IMR-90 (cell line): ENCODE measurements at regions not wholly inside any gene's neighbourhood (a gene's known extent, or its start where the extent isn't known, plus 50 kb on each side); places are given as distances from the start of the nearest gene placed in this dataset.

Source experiments
- ATAC-seq: fragments of 200-7000 bp; cut with Tn5 transposase; 2 replicates; pipeline ENCODE4 v1.9.1; 2020; ENCODE audit warnings: low read depth, mild to moderate bottlenecking, moderate library complexity
- BruUV-seq: library from RNA; stranded (reverse); fragments of 400-500 nt; replicated peaks from 2 replicates; lab custom pipeline; 2021; lab: Mats Ljungman, UMichigan
- CTCF ChIA-PET: fragments of 300-600 bp; formaldehyde crosslinking; extraction: SDS; loops from one replicate; lab custom pipeline; 2021; ENCODE audit warnings: antibody characterized with exemption; lab: Yijun Ruan, JAX
- POLR2A ChIA-PET: fragments of 300-600 bp; sonication (Branson Sonifier 250); formaldehyde crosslinking; loops from one replicate; lab custom pipeline; 2022; ENCODE audit warnings: antibody characterized with exemption; ENCODE audit not compliant: unreplicated experiment; lab: Charles Lee
- DNase-seq: peaks from one replicate; pipeline ENCODE4 v3.0.0; 2013
- H2AFZ ChIP-seq: replicated peaks from 2 replicates; pipeline ENCODE3; 2013; ENCODE audit warnings: low read length, mild to moderate bottlenecking; ENCODE audit not compliant: poor library complexity
- H2AK5ac ChIP-seq: 2 replicates; pipeline ENCODE4 v1.6.1; 2013; ENCODE audit warnings: low read depth, low read length, inconsistent platforms
- H2AK9ac ChIP-seq: replicated peaks from 2 replicates; pipeline ENCODE3; 2013; ENCODE audit warnings: mild to moderate bottlenecking, low read depth, low read length, moderate library complexity; ENCODE audit not compliant: poor library complexity
- H2BK120ac ChIP-seq: 2 replicates; pipeline ENCODE4 v1.6.1; 2013; ENCODE audit warnings: low read depth, low read length, inconsistent platforms
- H2BK15ac ChIP-seq: 3 replicates; pipeline ENCODE4 v1.6.1; 2013; ENCODE audit warnings: low read depth, low read length, inconsistent platforms
- H2BK20ac ChIP-seq: 2 replicates; pipeline ENCODE4 v1.6.1; 2013; ENCODE audit warnings: low read depth, mild to moderate bottlenecking, inconsistent platforms, low read length, moderate library complexity
- H2BK5ac ChIP-seq: 2 replicates; pipeline ENCODE4 v1.6.1; 2013; ENCODE audit warnings: mild to moderate bottlenecking, low read depth, low read length, inconsistent platforms; ENCODE audit not compliant: poor library complexity, severe bottlenecking
- H3K14ac ChIP-seq: replicated peaks from 2 replicates; pipeline ENCODE4 v1.6.1; 2013; ENCODE audit warnings: low read depth, low read length, inconsistent platforms
- H3K18ac ChIP-seq: 2 replicates; pipeline ENCODE4 v1.6.1; 2013; ENCODE audit warnings: low read depth, low read length, control low read depth
- H3K23ac ChIP-seq: 2 replicates; pipeline ENCODE4 v1.6.1; 2013; ENCODE audit warnings: low read depth, low read length, inconsistent platforms
- H3K27ac ChIP-seq: 2 replicates; pipeline ENCODE4 v1.5.1; 2013; ENCODE audit warnings: mild to moderate bottlenecking, control low read depth, low read length; ENCODE audit not compliant: insufficient read depth
- H3K27me3 ChIP-seq: 2 replicates; pipeline ENCODE4 v1.6.1; 2013; ENCODE audit warnings: low read length; ENCODE audit not compliant: control insufficient read depth, insufficient read depth
- H3K36me3 ChIP-seq: 2 replicates; pipeline ENCODE4 v1.6.1; 2013; ENCODE audit warnings: low read length, mixed read lengths; ENCODE audit not compliant: control insufficient read depth, insufficient read depth
- H3K4ac ChIP-seq: 2 replicates; pipeline ENCODE4 v1.6.1; 2013; ENCODE audit warnings: low read depth, low read length, inconsistent platforms
- H3K4me1 ChIP-seq: 2 replicates; pipeline ENCODE4 v1.6.1; 2013; ENCODE audit warnings: low read length, mixed read lengths; ENCODE audit not compliant: control insufficient read depth, insufficient read depth
- H3K4me2 ChIP-seq: 2 replicates; pipeline ENCODE4 v1.6.1; 2013; ENCODE audit warnings: low read depth, mild to moderate bottlenecking, control low read depth, low read length, moderate library complexity
- H3K4me3 ChIP-seq: 2 replicates; pipeline ENCODE4 v1.5.1; 2013; ENCODE audit warnings: low read depth, mild to moderate bottlenecking, control low read depth, low read length, moderate library complexity; ENCODE audit not compliant: insufficient read depth
- H3K56ac ChIP-seq: 2 replicates; pipeline ENCODE4 v1.6.1; 2013; ENCODE audit warnings: low read length, inconsistent platforms; ENCODE audit not compliant: insufficient read depth; ENCODE audit errors: extremely low read depth
- H3K79me1 ChIP-seq, 2 experiments: 2 replicates each; pipeline ENCODE4 v1.6.1; 2013; ENCODE audit warnings: low read length in 2 of 2, inconsistent platforms in 1 of 2, low read depth in 1 of 2
- H3K9ac ChIP-seq: 2 replicates; pipeline ENCODE4 v1.6.1; 2013; ENCODE audit warnings: low read depth, low read length, control low read depth
- H3K9me1 ChIP-seq: 2 replicates; pipeline ENCODE4 v1.6.1; 2013; ENCODE audit warnings: low read length, inconsistent platforms; ENCODE audit not compliant: insufficient read depth
- H3K9me3 ChIP-seq: 2 replicates; pipeline ENCODE4 v1.6.1; 2013; ENCODE audit warnings: low read length; ENCODE audit not compliant: control insufficient read depth, insufficient read depth
- H4K20me1 ChIP-seq: 2 replicates; pipeline ENCODE4 v1.6.1; 2013; ENCODE audit warnings: low read length, inconsistent platforms; ENCODE audit not compliant: insufficient read depth
- H4K5ac ChIP-seq: 2 replicates; pipeline ENCODE4 v1.6.1; 2013; ENCODE audit warnings: mild to moderate bottlenecking, low read depth, low read length, control low read depth
- H4K8ac ChIP-seq, 2 experiments: 2 replicates each; pipeline ENCODE4 v1.6.1; 2013; ENCODE audit warnings: low read depth in 2 of 2, low read length in 2 of 2, control low read depth in 1 of 2, inconsistent platforms in 1 of 2
- H4K91ac ChIP-seq: 2 replicates; pipeline ENCODE4 v1.6.1; 2013; ENCODE audit warnings: low read depth, low read length, inconsistent platforms; ENCODE audit not compliant: insufficient read depth
- BHLHE40 ChIP-seq: fragments of 150-350 bp; IDR thresholded peaks from 2 replicates; pipeline ENCODE4 v1.6.1; 2016; ENCODE audit warnings: mild to moderate bottlenecking, low read depth, low read length
- CHD1 ChIP-seq: IDR thresholded peaks from 2 replicates; pipeline ENCODE4 v1.6.1; 2012; ENCODE audit warnings: low read depth, low read length, improper control_type of control experiment
- FOS ChIP-seq: fragments of 150-350 bp; IDR thresholded peaks from 2 replicates; pipeline ENCODE4 v1.6.1; 2016; ENCODE audit warnings: low read depth, low read length
- MAFK ChIP-seq: IDR thresholded peaks from 2 replicates; pipeline ENCODE4 v1.6.1; 2012; ENCODE audit warnings: low read depth, low read length, improper control_type of control experiment
- MAZ ChIP-seq: IDR thresholded peaks from 2 replicates; pipeline ENCODE4 v1.6.1; 2012; ENCODE audit warnings: low read depth, mild to moderate bottlenecking, low read length, improper control_type of control experiment, moderate library complexity, borderline replicate concordance
- MXI1 ChIP-seq: IDR thresholded peaks from 2 replicates; pipeline ENCODE4 v1.6.1; 2012; ENCODE audit warnings: low read depth, mild to moderate bottlenecking, low read length, moderate library complexity, borderline replicate concordance
- NFE2L2 ChIP-seq: fragments of 150-350 bp; IDR thresholded peaks from 2 replicates; pipeline ENCODE4 v1.6.1; 2016; ENCODE audit warnings: low read depth, mild to moderate bottlenecking, low read length
- POLR2A ChIP-seq: IDR thresholded peaks from 2 replicates; pipeline ENCODE4 v1.6.1; 2012; ENCODE audit warnings: mild to moderate bottlenecking, low read depth, low read length
- RAD21 ChIP-seq: IDR thresholded peaks from 2 replicates; pipeline ENCODE4 v1.6.1; 2012; ENCODE audit warnings: low read length, improper control_type of control experiment
- RCOR1 ChIP-seq: IDR thresholded peaks from 2 replicates; pipeline ENCODE4 v1.6.1; 2012; ENCODE audit warnings: mild to moderate bottlenecking, low read length, improper control_type of control experiment; ENCODE audit not compliant: insufficient replicate concordance
- SMC3 ChIP-seq: fragments of 150-350 bp; IDR thresholded peaks from 2 replicates; pipeline ENCODE4 v1.6.1; 2016; ENCODE audit warnings: low read depth, mild to moderate bottlenecking, antibody characterized with exemption, low read length, moderate library complexity
- WGBS, 2 experiments: methylation state at CpG; one replicate each; pipeline versions ENCODE4 v1.1.5 to v1.1.7; 2013; ENCODE audit warnings: missing lambda C conversion rate in 2 of 2; ENCODE audit not compliant: insufficient read length in 1 of 2; ENCODE audit errors: extremely low coverage in 2 of 2; 5-methylcytosine and 5-hydroxymethylcytosine counted together
- dilution Hi-C: fragments of 300-500 bp; cut with HindIII; formaldehyde crosslinking; loops from one replicate; pipeline ENCODE4 v1.14.3; 2018; ENCODE audit warnings: low sequenced_read_pairs; ENCODE audit not compliant: unreplicated experiment
- in situ Hi-C: fragments of 300-500 bp; cut with MboI; formaldehyde crosslinking; loops from 3 replicates; pipeline ENCODE4 v1.14.3; 2019; ENCODE audit warnings: low sequenced_read_pairs, inconsistent platforms, mixed read lengths
- intact Hi-C: fragments of 100-400 bp; cut with micrococcal nuclease; formaldehyde crosslinking; loops from 2 replicates; pipeline ENCODE4 v1.10.0; 2022
- TF ChIP-seq, protein P1 (sequence below): fragments of 150-350 bp; IDR thresholded peaks from 2 replicates; pipeline ENCODE4 v1.6.1; 2016; ENCODE audit warnings: low read depth, mild to moderate bottlenecking, low read length, moderate library complexity, borderline replicate concordance
- TF ChIP-seq, protein P2 (sequence below): fragments of 150-350 bp; IDR thresholded peaks from 2 replicates; pipeline ENCODE4 v1.6.1; 2017; ENCODE audit warnings: mild to moderate bottlenecking, antibody characterized with exemption, low read length, low read depth
- TF ChIP-seq, protein P3 (sequence below): conservative IDR thresholded peaks from 2 replicates; pipeline ENCODE4 v1.5.1; 2012; ENCODE audit warnings: mild to moderate bottlenecking, low read depth, low read length, improper control_type of control experiment

DNA sequence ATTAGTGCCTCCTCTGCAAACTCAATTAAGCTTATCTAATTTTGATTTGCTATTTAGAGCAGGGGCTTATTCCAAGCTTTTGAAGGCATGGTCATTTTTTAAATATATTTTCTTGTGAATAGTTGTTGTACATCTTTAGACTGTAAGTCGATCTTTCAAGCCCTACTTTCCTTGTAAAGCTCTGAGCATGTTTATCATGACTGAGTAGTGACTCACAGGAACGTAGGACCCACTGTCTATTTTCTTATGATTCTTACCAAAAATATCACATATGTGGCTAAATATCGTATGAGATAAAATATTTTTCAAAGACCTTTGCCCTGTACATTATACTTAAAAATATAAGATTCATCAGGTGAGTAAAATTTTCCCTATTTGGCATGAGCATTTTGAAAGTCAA, 440.4 kb upstream of the GRIN3A start:
- no peak overlapping the region for H2BK15ac ChIP-seq
- no peak overlapping the region for H3K14ac ChIP-seq
- ATAC-seq, result no peak
- H3K27me3 ChIP-seq, result no peaks in the 10 kb centered on the region
- no TSS peak for BruUV-seq
- no peaks in the 10 kb centered on the region for H3K79me1 ChIP-seq
- H4K5ac ChIP-seq, result no peak overlapping the region
- H4K91ac ChIP-seq, result no peak overlapping the region
- no peak overlapping the region for H3K18ac ChIP-seq
- no peak overlapping the region for H3K4ac ChIP-seq
- no peak overlapping the region for H4K8ac ChIP-seq
- no peak overlapping the region for H3K9ac ChIP-seq
- no peak overlapping the region for H3K23ac ChIP-seq
- H3K4me2 ChIP-seq, result no peak overlapping the region
- H4K20me1 ChIP-seq, result no peaks in the 10 kb centered on the region
- no CpG with 5 or more reads among the region's 3 CpGs for WGBS, 2 experiments
- in situ Hi-C loops, result no loop called here
- DNase-seq, result no peak
- CTCF ChIA-PET, result no interaction called here
- no peaks in the 10 kb centered on the region for H3K36me3 ChIP-seq
- dilution Hi-C loops, result no loop called here
- TF ChIP-seq, protein P1, sequence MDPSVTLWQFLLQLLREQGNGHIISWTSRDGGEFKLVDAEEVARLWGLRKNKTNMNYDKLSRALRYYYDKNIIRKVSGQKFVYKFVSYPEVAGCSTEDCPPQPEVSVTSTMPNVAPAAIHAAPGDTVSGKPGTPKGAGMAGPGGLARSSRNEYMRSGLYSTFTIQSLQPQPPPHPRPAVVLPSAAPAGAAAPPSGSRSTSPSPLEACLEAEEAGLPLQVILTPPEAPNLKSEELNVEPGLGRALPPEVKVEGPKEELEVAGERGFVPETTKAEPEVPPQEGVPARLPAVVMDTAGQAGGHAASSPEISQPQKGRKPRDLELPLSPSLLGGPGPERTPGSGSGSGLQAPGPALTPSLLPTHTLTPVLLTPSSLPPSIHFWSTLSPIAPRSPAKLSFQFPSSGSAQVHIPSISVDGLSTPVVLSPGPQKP, result no peak
- TF ChIP-seq, protein P2, sequence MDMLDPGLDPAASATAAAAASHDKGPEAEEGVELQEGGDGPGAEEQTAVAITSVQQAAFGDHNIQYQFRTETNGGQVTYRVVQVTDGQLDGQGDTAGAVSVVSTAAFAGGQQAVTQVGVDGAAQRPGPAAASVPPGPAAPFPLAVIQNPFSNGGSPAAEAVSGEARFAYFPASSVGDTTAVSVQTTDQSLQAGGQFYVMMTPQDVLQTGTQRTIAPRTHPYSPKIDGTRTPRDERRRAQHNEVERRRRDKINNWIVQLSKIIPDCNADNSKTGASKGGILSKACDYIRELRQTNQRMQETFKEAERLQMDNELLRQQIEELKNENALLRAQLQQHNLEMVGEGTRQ, result no peak
- TF ChIP-seq NFE2L2, result no peak
- TF ChIP-seq FOS, result no peak
- TF ChIP-seq RCOR1, result no peak
- TF ChIP-seq MAZ, result no peak
- no peak for TF ChIP-seq MXI1
- TF ChIP-seq MAFK, result no peak
- no peak for TF ChIP-seq CHD1
- no peak for TF ChIP-seq SMC3
- no peak for TF ChIP-seq POLR2A
- TF ChIP-seq BHLHE40, result no peak
- TF ChIP-seq RAD21, result no peak
- TF ChIP-seq, protein P3, sequence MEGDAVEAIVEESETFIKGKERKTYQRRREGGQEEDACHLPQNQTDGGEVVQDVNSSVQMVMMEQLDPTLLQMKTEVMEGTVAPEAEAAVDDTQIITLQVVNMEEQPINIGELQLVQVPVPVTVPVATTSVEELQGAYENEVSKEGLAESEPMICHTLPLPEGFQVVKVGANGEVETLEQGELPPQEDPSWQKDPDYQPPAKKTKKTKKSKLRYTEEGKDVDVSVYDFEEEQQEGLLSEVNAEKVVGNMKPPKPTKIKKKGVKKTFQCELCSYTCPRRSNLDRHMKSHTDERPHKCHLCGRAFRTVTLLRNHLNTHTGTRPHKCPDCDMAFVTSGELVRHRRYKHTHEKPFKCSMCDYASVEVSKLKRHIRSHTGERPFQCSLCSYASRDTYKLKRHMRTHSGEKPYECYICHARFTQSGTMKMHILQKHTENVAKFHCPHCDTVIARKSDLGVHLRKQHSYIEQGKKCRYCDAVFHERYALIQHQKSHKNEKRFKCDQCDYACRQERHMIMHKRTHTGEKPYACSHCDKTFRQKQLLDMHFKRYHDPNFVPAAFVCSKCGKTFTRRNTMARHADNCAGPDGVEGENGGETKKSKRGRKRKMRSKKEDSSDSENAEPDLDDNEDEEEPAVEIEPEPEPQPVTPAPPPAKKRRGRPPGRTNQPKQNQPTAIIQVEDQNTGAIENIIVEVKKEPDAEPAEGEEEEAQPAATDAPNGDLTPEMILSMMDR, result no peak
- H3K4me3 ChIP-seq, result no peak overlapping the region
- peaks cover 15% of the 10 kb centered on the region for H3K9me3 ChIP-seq
- H3K27ac ChIP-seq, result no peak overlapping the region
- no peak overlapping the region for H2BK120ac ChIP-seq
- H3K4me1 ChIP-seq, result no peaks in the 10 kb centered on the region
- no peak overlapping the region for H2AK9ac ChIP-seq
- H2AFZ ChIP-seq, result no peak overlapping the region
- no peak overlapping the region for H2BK5ac ChIP-seq
- no peak overlapping the region for H2AK5ac ChIP-seq
- H3K9me1 ChIP-seq, result no peaks in the 10 kb centered on the region
- no peak overlapping the region for H3K56ac ChIP-seq
- intact Hi-C loops, result no loop called here
- POLR2A ChIA-PET, result no interaction called here
- H2BK20ac ChIP-seq, result no peak overlapping the region
